ENCODE measurements at regions not wholly inside any gene's neighbourhood (a gene's known extent, or its start where the extent isn't known, plus 50 kb on each side); places are given as distances from the start of the nearest gene placed in this dataset.

GRCh38 chr1:82420584-82420983 lies 619.9 kb downstream of the ADGRL2 start:
- BruUV-seq (replicated peaks): no TSS peak
- Histone ChIP-seq H3K4me1 (ENCODE audit: insufficient read depth, low read length, poor library complexity, severe bottlenecking) (no peaks in the 10 kb centered on the region), H3K9me3 (ENCODE audit: low read depth, low read length, poor library complexity, severe bottlenecking) (no peaks in the 10 kb centered on the region), H3K27me3 (replicated peaks; ENCODE audit: insufficient read depth, low read depth, low read length, poor library complexity) (no peaks in the 10 kb centered on the region), H3K4me3 (ENCODE audit: low read depth, low read length, poor library complexity, severe bottlenecking) (no peak overlapping the region), H3K27ac (ENCODE audit: low read depth, low read length, poor library complexity, severe bottlenecking) (no peak overlapping the region), H3K36me3 (ENCODE audit: insufficient read depth, low read length, poor library complexity, severe bottlenecking) (no peaks in the 10 kb centered on the region)
- intact Hi-C loops (cut with micrococcal nuclease; ENCODE audit: unreplicated experiment): no loop called here
- ChIA-PET CTCF (no interaction called here), POLR2A (ENCODE audit: low non-redundant PET) (no interaction called here)
- no peak for DNase-seq (ENCODE audit: low spot score)
- TF ChIP-seq CTCF (conservative IDR thresholded peaks at IDR 0.05; ENCODE audit: low read depth, low read length) (no peak), EZH2 (IDR thresholded peaks at IDR 0.05; ENCODE audit: borderline replicate concordance, low read depth, low read length, poor library complexity, severe bottlenecking) (no peak)

GRCh38 chr1:82411605-82412004 lies 610.9 kb downstream of the ADGRL2 start:
- no peak for TF ChIP-seq CTCF (conservative IDR thresholded peaks at IDR 0.05; ENCODE audit: low read depth, low read length)
- CTCF ChIA-PET: no interaction called here
- H3K9me3 ChIP-seq (ENCODE audit: low read depth, low read length, poor library complexity, severe bottlenecking): no peaks in the 10 kb centered on the region
- intact Hi-C loops (cut with micrococcal nuclease; ENCODE audit: unreplicated experiment): no loop called here
- no peaks in the 10 kb centered on the region for H3K36me3 ChIP-seq (ENCODE audit: insufficient read depth, low read length, poor library complexity, severe bottlenecking)
- no TSS peak for BruUV-seq (replicated peaks)
- POLR2A ChIA-PET (ENCODE audit: low non-redundant PET): no interaction called here
- H3K4me1 ChIP-seq (ENCODE audit: insufficient read depth, low read length, poor library complexity, severe bottlenecking): no peaks in the 10 kb centered on the region
- DNase-seq (ENCODE audit: low spot score): no peak
- no peaks in the 10 kb centered on the region for H3K27me3 ChIP-seq (replicated peaks; ENCODE audit: insufficient read depth, low read depth, low read length, poor library complexity)
- no peak overlapping the region for H3K4me3 ChIP-seq (ENCODE audit: low read depth, low read length, poor library complexity, severe bottlenecking)
- no peak overlapping the region for H3K27ac ChIP-seq (ENCODE audit: low read depth, low read length, poor library complexity, severe bottlenecking)

GRCh38 chr1:82405333-82405732 lies 604.6 kb downstream of the ADGRL2 start:
- Histone ChIP-seq H3K9me3 (ENCODE audit: low read depth, low read length, poor library complexity, severe bottlenecking) (no peaks in the 10 kb centered on the region), H3K27me3 (replicated peaks; ENCODE audit: insufficient read depth, low read depth, low read length, poor library complexity) (no peaks in the 10 kb centered on the region), H3K4me1 (ENCODE audit: insufficient read depth, low read length, poor library complexity, severe bottlenecking) (no peaks in the 10 kb centered on the region), H3K36me3 (ENCODE audit: insufficient read depth, low read length, poor library complexity, severe bottlenecking) (no peaks in the 10 kb centered on the region), H3K4me3 (ENCODE audit: low read depth, low read length, poor library complexity, severe bottlenecking) (no peak overlapping the region), H3K27ac (ENCODE audit: low read depth, low read length, poor library complexity, severe bottlenecking) (no peak overlapping the region)
- intact Hi-C loops (cut with micrococcal nuclease; ENCODE audit: unreplicated experiment): no loop called here
- BruUV-seq (replicated peaks): no TSS peak
- no peak for DNase-seq (ENCODE audit: low spot score)
- ChIA-PET POLR2A (ENCODE audit: low non-redundant PET) (no interaction called here), CTCF (no interaction called here)
- TF ChIP-seq CTCF (conservative IDR thresholded peaks at IDR 0.05; ENCODE audit: low read depth, low read length) (no peak), EZH2 (IDR thresholded peaks at IDR 0.05; ENCODE audit: borderline replicate concordance, low read depth, low read length, poor library complexity, severe bottlenecking) (no peak)

All from A673 (cell line).